ENCODE measurements at regions not wholly inside any gene's neighbourhood (a gene's known extent, or its start where the extent isn't known, plus 50 kb on each side); places are given as distances from the start of the nearest gene placed in this dataset.

DNA sequence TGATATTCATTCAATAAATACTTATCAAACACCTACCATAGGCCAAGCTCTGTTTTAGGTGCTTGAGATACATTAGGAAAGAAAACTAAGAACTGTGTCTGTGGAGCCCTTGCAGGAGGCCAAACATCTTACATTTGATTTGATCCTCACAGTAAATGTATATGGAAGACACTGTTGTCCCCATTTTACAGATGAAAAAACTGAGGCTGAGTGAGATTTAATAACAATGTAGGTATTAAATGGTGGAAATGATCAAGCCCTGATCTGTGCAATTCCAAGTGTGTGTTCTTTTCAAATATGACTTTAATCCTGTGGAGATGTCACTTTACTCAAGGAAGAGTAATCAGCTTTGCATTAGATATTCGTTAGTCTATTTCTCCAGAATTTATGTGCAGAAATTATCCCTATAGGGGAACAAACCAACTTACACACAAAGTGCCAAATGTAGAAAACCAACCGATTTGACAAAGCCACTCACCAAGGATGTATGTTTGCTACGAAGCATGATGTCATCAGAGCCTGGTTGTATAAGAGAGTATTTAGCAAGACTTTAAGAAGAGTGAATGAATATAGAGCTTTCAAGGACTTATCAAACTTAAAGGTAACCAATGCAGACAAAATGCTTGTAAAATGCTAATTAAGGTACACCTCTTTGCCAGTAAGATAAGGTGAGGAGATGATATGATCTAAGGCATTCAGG lies 153.9 kb upstream of the NFIB start:
- no peak for DNase-seq (ENCODE audit: low spot score)

DNA sequence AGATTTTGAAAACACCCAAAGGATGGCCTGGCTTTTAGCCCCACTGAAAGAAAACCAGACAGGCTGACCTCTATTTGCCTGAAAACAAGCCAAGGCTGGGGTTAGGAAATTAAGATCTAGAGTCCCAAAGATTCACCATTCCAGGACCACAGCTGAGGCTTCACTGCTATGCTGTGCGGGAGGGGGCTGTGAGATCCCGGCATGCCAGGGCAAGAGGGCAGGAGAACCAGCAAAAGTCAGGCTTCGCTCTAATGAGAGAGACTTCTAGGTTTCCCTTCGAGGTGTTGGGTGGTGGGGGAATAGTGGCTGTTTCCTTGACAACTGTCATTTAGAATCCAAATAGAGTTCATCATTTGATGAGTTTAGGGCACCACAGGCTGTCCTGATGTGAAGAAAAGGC lies 152.9 kb upstream of the NFIB start:
- no peak for DNase-seq (ENCODE audit: low spot score)

DNA sequence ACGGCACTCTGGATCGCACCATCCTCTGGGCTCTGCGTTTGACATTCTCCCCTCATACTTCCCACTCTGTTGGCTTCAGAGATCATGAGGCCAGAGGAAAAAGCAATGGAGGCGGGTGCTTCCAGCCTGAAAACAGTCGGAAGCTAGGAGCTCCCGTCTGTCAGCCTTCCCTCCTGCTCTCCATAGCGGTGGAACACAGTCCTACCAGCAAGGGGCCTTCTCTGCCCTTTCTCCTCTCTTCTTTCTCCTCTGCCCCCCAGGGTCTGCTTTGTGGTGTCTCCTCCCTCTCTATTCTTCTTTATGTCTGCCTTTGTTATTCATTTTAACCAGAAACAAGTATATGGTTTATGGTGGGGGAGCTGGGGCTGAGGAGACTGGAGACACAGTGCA lies 152.5 kb upstream of the NFIB start:
- DNase-seq (ENCODE audit: low spot score), result no peak

DNA sequence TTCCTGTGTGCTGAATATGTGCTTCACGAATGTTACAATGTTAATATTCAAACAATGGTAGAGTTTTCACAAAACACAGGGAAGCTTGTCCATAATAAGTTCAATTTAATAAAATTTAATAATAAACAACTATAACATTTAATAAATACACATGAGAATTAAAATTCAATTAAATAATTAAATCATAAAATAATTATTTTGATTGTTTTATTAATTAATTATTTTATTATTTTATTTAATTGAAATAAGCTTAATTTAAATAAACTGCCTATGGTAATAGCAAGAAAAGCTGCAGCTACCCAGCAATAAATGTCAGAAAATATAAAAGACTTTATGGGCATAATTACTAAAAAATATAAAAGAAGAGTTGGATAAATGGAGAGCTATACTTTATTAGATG lies 149.0 kb upstream of the NFIB start:
- DNase-seq (ENCODE audit: low spot score), result no peak

- no peak for DNase-seq (ENCODE audit: low spot score)
Measured at GRCh38 chr9:14455243-14455642, 141.3 kb upstream of the NFIB start.

DNA sequence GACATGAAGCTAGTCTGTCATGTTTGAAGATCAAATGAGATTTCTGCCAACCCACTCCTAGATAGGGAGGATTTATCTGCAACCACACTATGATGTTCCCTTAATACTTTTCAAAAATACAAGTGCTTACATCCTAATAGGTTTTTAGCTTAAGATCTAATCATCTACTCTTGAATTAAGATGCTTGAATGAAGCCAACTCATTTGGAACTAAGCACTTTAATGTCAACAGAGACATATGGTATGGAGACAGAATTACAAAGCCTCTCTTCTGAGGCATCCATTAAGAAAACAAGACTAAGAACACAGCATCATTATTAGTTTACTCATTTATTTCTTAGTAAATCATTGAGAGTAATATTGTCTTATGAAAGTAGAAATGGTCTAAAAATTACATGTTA lies 139.3 kb upstream of the NFIB start:
- DNase-seq (ENCODE audit: low spot score), result no peak

DNA sequence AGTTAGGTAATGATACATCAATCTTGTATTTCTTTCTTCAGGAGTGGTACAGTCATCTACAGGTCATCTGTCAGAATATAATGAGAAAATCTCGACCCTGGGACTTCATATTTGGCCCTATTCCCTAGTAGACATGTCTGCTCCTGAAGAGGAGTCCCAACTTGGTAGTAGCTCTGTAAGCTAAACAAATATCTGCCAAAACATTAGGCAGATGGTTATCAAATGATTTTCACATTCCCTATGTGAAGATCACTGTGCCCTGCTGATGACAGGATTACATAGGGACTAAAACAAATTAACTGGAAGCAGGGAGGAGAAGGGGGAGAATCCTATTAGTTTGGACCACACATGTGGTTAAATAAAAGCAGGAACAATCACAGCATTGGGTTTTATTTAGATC lies 138.6 kb upstream of the NFIB start:
- no peak for DNase-seq (ENCODE audit: low spot score)

GRCh38 chr9:14451949-14452348 lies 138.0 kb upstream of the NFIB start:
- DNase-seq (ENCODE audit: low spot score), result no peak

DNA sequence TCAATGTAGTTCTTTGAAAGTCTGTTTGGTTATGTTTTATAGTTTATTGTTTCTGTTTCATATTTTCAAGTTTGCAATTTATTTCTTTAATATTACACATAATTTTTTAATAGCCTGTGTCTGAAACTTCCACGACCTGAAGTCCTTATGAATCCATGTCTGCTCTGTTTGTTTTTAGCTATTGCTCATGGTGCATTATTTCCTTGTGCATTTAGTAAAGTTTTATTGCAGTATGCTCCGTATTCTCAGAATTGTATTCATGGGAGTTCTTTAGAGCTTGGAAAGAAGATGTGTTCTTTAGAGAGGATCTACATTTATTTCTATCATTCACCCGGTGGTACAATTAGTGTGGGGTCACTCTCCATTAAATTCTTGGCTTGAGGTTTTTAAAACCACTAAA lies 133.2 kb upstream of the NFIB start:
- DNase-seq (ENCODE audit: low spot score), result no peak

GRCh38 chr9:14445946-14446345 lies 132.0 kb upstream of the NFIB start:
- DNase-seq (ENCODE audit: low spot score), result no peak

DNA sequence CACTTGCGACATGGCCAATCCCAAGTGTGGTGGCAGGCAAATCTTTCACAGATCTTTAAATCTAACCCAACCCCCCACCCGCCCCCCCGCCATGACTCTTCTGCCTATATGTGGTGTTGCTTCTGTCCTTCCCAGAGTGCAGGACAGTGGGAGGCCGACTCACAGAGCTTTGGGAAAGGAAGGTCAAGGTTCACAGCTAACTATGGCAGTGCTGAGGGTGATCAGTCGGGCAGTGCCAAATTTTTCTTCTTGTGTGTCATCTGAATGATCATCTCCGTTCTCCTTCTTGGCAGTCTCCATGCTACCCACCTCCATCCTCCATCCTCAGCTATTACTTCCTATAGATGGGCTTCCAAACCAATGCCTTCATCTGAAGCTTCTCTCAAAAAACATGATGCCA lies 129.0 kb upstream of the NFIB start:
- no peak for DNase-seq (ENCODE audit: low spot score)

- DNase-seq (ENCODE audit: low spot score), result no peak
Measured at GRCh38 chr9:14441976-14442651, 128.2 kb upstream of the NFIB start.

DNA sequence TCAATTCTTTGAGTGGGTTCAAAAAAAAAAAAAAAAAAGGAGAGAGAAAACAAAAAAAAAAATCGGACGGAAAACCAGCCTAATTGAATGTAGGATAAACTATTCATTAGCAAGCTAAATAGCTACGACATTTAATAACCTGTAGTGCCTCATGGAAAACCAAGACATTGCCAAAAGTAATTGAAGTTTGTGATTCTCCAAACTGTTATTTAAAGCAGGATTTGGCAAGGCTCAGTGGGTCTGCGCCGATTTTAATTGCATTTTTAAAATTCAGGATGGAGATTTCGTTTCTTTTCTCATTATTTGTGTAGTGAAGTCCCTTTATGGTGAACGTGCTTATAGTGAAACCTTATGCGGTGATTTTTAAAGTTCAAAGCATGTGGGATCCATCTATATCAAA lies 127.2 kb upstream of the NFIB start:
- DNase-seq (ENCODE audit: low spot score), result no peak

DNA sequence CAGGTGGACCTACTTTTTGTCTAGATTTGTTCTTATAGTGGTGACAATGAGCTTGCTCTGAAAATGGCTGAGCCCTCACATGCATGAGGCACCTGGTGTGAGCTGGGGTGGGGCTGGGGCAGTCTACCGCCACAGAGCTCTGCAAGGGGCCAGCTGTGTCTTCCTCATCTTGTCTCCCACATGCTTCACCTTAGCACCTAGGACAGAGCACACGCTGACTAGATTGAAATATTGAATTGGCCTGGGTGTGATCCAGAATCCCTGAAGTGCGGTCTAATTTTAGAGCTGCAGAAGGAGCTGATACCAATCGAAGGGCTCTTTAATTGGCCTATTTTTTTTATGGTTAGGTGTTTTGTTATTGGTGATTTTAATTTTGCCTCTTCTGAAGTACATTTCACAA lies 126.1 kb upstream of the NFIB start:
- DNase-seq (ENCODE audit: low spot score), result no peak

DNA sequence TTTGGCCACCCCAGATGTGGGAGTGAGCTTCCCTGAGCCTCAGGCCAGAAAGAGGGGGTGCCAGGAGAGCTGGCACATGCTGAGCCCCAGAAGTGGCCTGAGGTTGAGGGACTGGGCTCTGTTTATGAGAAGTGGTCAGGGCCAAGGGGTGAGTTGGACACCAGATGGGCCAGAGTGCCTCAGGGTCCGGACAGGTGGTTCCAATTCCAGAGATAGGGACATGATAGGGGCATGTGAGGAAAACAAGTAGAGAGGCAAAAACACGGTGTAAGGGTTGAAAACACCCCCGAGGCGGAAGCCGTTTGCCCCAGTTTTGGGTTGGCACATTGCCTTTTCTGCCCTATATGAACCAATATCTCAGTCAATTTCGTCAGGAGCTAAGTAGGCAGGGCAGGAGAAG lies 125.6 kb upstream of the NFIB start:
- DNase-seq (ENCODE audit: low spot score), result no peak

DNA sequence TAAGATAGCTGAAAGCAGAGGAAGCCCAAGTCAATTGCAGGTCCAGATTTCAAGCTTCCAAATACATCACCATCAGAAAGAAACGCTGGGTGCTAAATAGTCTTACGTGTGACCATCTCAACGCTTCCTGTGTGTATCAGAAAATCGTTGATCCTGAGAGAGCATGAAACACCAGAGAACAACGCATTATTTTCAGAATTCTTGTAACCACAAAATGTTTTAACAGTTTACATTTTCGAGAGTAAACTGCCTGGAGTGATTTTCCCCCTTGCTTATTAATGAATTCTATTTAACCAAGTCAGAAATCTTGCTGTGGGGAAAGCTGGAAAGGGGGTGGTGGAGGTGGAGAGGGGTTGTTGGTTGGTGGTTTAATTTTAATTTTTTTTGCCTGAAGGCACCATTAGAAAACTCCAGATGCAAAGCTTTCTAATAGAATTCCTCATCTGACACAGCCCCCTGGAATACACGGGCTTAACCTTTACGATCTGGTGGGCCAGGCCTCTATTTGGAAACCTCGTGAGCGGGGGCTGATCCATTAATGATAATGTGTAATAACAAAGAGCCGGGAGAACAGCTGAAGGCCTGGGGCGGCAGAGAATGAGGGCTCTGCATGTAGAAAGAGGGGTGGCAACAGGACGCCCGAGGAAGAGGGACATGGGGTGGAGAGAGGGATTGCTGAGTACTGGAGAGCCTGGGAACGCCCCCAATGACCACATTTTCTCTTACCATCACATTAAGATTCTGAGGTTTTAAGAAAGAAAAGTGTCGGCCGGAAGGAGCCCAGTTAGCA lies 124.5 kb upstream of the NFIB start:
- no peak for DNase-seq (ENCODE audit: low spot score)

DNA sequence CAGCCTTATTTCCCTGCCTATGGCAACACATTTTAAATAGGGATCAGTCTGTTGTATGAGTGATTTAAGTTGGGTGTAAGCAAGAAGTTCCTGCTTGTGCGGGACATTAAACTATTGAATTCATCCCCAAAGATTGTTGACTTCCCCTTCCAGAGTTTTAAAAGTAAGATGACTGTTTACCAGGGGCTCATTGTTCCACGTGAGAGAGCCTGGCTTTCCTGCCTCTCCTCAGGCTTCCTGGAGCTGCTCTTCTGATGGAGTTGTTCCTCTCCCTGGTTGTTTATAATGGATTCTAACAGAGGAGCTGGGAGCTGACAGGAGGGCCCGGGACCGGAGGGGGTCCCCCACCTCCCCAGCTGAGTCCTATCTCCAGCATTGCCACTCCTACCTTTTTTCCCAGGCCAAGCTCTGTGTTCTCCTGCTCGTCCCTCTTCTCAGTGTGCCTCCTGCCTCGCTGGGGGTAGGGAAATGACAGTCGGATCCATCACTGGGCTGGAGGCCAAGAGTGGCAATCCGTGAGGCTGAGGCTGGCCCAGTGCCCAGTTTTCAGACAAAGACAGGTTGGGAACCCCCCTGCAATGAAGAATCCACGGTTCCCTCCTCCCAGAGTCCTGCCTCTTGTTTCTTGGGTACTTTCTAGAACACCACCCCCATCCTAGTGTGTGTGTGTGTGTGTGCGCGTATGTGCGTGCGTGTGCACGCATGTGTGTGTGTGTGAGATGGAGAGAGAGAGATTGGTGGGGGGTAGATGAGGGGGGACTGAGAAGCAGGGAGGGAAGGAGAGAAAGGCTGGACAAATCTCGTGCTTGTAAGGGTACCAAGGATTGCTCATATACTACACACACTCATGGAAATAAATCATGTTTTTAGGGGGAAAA lies 123.7 kb upstream of the NFIB start:
- DNase-seq (ENCODE audit: low spot score), result no peak

GRCh38 chr9:14435871-14436270 lies 121.9 kb upstream of the NFIB start:
- DNase-seq (ENCODE audit: low spot score), result no peak

- no peak for DNase-seq (ENCODE audit: low spot score)
Measured at GRCh38 chr9:14434971-14435718, 121.2 kb upstream of the NFIB start.

- DNase-seq (ENCODE audit: low spot score), result no peak
Measured at GRCh38 chr9:14434158-14434504, 120.2 kb upstream of the NFIB start.

DNA sequence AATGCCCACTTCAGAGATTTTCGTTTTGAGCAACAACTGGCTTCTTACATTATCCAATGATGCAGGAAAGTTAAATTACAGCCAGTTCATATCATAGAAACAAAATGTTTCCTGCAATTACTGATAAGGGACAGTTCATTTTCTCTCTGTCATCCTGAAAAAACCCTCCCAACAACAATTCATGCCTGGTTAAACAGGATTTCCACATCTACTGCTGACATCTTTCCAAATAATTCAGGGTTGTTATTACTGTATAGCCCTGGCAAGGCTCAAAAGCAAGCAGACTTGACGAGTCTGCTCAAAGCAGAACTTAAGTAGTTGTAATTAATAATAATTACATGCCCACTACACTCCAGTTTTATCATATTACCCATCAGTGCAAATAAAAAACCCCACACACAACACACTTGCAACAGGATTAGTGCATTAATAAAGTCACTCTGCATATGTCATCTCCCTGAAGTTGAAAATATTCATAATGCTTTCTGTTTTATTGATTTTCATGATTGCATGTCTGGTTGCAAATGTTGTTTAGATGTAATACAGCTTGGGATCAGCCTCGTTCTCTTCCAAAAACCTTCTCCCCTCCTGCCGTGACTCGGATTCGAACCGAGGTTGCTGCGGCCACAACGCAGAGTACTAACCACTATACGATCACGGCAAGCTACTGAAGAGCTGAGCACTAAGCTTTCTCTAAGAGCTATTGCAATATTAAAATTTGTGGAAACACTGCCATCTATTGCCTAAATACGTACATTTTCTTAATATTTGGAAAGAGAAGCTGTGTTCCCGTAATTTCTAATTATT lies 119.6 kb upstream of the NFIB start:
- DNase-seq (ENCODE audit: low spot score), result no peak

Measured in ureter (tissue), 1 donor.